Parathyroid adenoma (tissue), 2 donors: ENCODE measurements at regions not wholly inside any gene's neighbourhood (a gene's known extent, or its start where the extent isn't known, plus 50 kb on each side); places are given as distances from the start of the nearest gene placed in this dataset.

Source experiments
- H2AFZ ChIP-seq: fragments of 300-600 bp; sonication (generic); one replicate; pipeline ENCODE4 v1.7.0; 2017; ENCODE audit warnings: antibody characterized with exemption, mild to moderate bottlenecking
- H3K27ac ChIP-seq: fragments of 300-600 bp; sonication (generic); one replicate; pipeline ENCODE4 v1.7.0; 2017
- H3K27me3 ChIP-seq: fragments of 300-600 bp; sonication (generic); one replicate; pipeline ENCODE4 v1.7.0; 2017; ENCODE audit warnings: low read length; ENCODE audit not compliant: control insufficient read depth, insufficient read depth
- H3K36me3 ChIP-seq: fragments of 300-600 bp; sonication (generic); one replicate; pipeline ENCODE4 v1.7.0; 2017; ENCODE audit warnings: low read length; ENCODE audit not compliant: control insufficient read depth, insufficient read depth
- H3K4me1 ChIP-seq: fragments of 300-600 bp; sonication (generic); one replicate; pipeline ENCODE4 v1.7.0; 2017; ENCODE audit warnings: control low read depth
- H3K4me2 ChIP-seq: fragments of 300-600 bp; sonication (generic); one replicate; pipeline ENCODE4 v1.7.0; 2017; ENCODE audit warnings: low read length
- H3K4me3 ChIP-seq: fragments of 300-600 bp; sonication (generic); one replicate; pipeline ENCODE4 v1.7.0; 2017; ENCODE audit warnings: low read depth, low read length
- H3K79me2 ChIP-seq: fragments of 300-600 bp; sonication (generic); one replicate; pipeline ENCODE4 v1.7.0; 2017; ENCODE audit warnings: control low read depth
- H3K9ac ChIP-seq: fragments of 300-600 bp; sonication (generic); one replicate; pipeline ENCODE4 v1.7.0; 2017; ENCODE audit warnings: mild to moderate bottlenecking
- H3K9me3 ChIP-seq: fragments of 300-600 bp; sonication (generic); one replicate; pipeline ENCODE4 v1.7.0; 2017; ENCODE audit warnings: low read length; ENCODE audit not compliant: control insufficient read depth
- CTCF ChIP-seq: fragments of 300-600 bp; sonication (generic); IDR thresholded peaks from one replicate; pipeline ENCODE4 v1.7.0; 2017; ENCODE audit warnings: antibody characterized with exemption, mild to moderate bottlenecking
- donor health status: primary hyperparathyroidism.

GRCh38 chr15:47872869-47873432, 155.6 kb downstream of the SEMA6D start:
- TF ChIP-seq CTCF, result no peak
- Histone ChIP-seq H3K79me2 (no peaks in the 10 kb centered on the region), H3K4me2 (no peak overlapping the region), H3K9ac (no peak overlapping the region), H3K4me1 (no peaks in the 10 kb centered on the region), H3K4me3 (no peak overlapping the region), H3K9me3 (no peaks in the 10 kb centered on the region), H3K36me3 (no peaks in the 10 kb centered on the region), H3K27ac (no peak overlapping the region), H2AFZ (no peak overlapping the region), H3K27me3 (no peaks in the 10 kb centered on the region)

GRCh38 chr15:47876986-47877385, 159.7 kb downstream of the SEMA6D start:
- Histone ChIP-seq H3K27ac (no peak overlapping the region), H3K9ac (no peak overlapping the region), H3K4me3 (no peak overlapping the region), H3K4me2 (no peak overlapping the region), H3K4me1 (no peaks in the 10 kb centered on the region), H2AFZ (no peak overlapping the region), H3K27me3 (no peaks in the 10 kb centered on the region), H3K79me2 (no peaks in the 10 kb centered on the region), H3K9me3 (no peaks in the 10 kb centered on the region), H3K36me3 (no peaks in the 10 kb centered on the region)
- no peak for TF ChIP-seq CTCF

- no peak overlapping the region for H2AFZ ChIP-seq
These were observed 160.5 kb downstream of the SEMA6D start for GRCh38 chr15:47877836-47878235.

GRCh38 chr15:47885920-47886319, 168.6 kb downstream of the SEMA6D start:
- no peak overlapping the region for H3K9ac ChIP-seq
- H2AFZ ChIP-seq, result no peak overlapping the region
- no peaks in the 10 kb centered on the region for H3K27me3 ChIP-seq
- H3K4me1 ChIP-seq, result peaks cover 3% of the 10 kb centered on the region
- no peaks in the 10 kb centered on the region for H3K79me2 ChIP-seq
- H3K4me2 ChIP-seq, result no peak overlapping the region
- TF ChIP-seq CTCF, result no peak
- no peaks in the 10 kb centered on the region for H3K9me3 ChIP-seq
- no peak overlapping the region for H3K27ac ChIP-seq
- H3K4me3 ChIP-seq, result no peak overlapping the region
- no peaks in the 10 kb centered on the region for H3K36me3 ChIP-seq

More at GRCh38 chr15:47877836-47878235, 160.5 kb downstream of the SEMA6D start:
- Histone ChIP-seq H3K36me3 (no peaks in the 10 kb centered on the region), H3K4me2 (no peak overlapping the region), H3K27me3 (no peaks in the 10 kb centered on the region), H3K9ac (no peak overlapping the region), H3K4me1 (peaks cover 3% of the 10 kb centered on the region), H3K9me3 (no peaks in the 10 kb centered on the region), H3K4me3 (no peak overlapping the region), H3K27ac (no peak overlapping the region), H3K79me2 (no peaks in the 10 kb centered on the region)
- no peak for TF ChIP-seq CTCF

GRCh38 chr15:47887241-47887800, 170.0 kb downstream of the SEMA6D start:
- Histone ChIP-seq H3K4me1 (peaks cover 1% of the 10 kb centered on the region), H3K4me3 (no peak overlapping the region), H3K79me2 (no peaks in the 10 kb centered on the region), H3K9me3 (no peaks in the 10 kb centered on the region), H2AFZ (no peak overlapping the region), H3K27me3 (no peaks in the 10 kb centered on the region), H3K27ac (no peak overlapping the region), H3K9ac (no peak overlapping the region), H3K36me3 (no peaks in the 10 kb centered on the region), H3K4me2 (no peak overlapping the region)
- no peak for TF ChIP-seq CTCF
